ENCODE measurements at regions not wholly inside any gene's neighbourhood (a gene's known extent, or its start where the extent isn't known, plus 50 kb on each side); places are given as distances from the start of the nearest gene placed in this dataset.

DNA sequence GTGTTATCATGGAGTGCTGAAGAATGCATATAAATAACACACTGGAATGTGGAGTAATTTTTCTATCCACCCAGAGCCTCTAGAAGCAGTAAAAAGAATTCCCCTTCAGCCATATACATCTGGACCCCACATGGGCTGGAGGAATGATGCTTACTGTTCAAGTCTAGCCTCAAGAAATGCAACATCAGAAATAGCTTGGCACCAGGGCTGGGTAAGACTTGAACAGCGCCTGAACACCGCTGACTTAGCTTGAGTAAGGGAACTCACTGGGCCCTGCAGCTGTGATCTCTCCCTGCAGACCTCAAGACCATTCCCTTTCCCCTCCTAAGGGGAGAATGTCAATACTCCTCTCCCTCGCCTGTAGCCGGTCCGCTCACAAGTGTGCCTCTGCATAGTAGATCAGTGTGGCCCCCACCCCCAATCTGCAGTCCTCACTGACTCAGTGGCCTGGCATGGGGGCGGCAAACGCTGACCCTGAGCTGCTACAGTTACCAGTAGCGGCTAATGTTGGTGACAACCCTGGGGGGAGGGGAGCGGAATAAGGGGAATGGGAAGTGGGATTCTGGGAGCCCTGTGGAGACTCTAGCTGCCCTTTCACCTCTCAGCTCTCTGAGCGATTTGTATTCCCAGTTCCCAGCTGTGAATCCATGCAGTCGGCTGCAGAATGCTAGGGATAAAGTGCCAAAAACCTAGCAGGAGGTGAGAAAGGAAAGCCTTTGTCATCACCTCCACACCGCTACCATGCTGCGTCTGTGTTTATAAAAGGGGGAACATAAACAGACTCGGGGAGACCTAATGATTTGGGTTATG, 483.9 kb downstream of the DISC1 start:
- DNase-seq, result no peak

DNA sequence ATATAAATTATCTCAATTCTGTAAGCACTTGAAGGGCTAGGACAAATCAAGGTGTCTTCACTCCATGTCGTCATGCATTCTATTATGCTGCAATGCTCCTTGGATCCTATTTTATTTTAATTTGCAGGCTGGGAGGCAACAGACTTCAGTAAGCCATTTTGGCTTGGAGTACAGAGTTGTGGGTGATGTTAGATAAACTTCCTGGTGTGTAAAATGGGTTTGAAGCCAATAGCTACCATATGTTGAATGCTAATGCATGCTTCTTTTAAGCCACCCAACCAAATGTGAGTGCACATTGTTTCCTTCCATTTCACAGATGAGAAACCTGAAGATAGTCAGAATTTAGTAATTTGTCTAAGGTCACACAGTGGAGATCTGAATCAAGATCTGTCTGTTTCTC, 482.8 kb downstream of the DISC1 start:
- DNase-seq, result no peak

DNA sequence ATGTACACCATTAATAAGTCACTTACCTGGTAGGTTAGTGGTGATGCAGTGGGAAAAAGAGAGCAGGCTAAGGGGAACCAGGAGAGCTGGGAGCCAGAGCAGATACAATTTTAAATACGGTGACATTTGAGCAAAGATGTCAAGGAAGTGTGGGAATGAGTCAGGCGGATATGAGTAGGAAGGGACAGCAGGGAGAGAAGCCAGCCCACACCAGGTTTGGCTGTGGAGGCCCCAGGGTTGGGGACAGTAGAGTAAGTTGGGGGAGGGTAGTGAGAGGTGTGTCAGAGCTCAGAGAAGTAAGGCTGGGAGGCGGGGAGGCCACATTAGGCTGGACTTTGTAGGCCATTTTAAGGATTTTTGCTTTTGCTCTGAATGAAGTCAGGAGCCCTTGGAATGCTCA, 482.0 kb downstream of the DISC1 start:
- no peak for DNase-seq

DNA sequence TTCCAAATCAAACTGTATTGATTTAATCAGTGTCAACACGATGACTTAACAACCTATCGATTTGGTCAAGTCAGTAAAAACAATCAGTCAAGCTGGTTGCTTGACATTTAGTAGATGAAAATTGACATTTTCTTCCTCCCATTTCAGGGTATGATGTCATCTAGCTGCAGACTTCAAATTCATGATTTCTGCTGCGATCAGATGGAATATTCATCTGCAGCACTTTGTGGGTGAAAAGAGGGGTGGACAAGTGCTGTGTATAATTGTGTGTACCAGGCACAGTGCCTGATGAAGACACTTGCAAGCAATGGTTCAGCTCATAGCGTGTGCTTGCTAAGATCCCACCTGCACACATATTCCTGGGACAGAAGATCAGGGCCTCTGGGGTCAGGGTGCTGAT, 479.8 kb downstream of the DISC1 start:
- no peak for DNase-seq

DNA sequence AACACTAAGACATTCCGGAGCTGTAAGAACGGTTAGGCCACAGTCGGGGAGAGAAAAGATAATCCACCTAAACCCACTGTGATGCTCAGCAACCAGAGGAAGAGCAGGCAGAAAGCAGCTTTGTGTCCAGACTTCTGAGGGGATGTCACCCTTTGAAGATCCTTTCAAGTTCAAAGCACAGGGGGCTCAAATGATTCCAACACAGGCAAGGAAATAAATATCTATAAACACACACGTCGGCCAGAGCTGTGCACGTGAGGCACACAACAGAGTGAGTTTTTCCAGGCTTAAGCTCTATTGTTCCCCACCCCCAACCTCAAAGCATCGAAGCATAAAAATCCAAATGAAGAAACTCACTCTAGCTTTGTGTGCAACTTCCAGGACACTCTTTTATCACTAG, 479.0 kb downstream of the DISC1 start:
- no peak for DNase-seq

DNA sequence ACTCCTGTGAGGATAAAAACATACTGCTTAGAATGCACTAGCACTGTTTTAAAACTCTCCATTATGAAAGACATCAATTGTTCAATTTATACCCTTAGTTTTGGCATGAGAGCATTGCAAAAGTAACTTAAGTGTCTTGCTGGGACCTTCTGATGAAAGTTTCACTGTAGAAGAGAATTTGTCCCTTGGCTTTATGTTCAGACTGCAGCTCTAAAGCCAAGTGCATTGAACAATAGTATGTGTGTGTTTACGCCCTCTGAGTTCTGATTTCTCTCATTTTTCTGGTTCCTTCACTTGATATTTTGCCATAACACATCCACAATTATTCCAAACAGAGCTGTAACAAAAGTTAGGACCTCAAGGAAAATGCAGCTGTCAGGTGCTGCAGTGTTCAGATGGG, 474.6 kb downstream of the DISC1 start:
- DNase-seq, result no peak

DNA sequence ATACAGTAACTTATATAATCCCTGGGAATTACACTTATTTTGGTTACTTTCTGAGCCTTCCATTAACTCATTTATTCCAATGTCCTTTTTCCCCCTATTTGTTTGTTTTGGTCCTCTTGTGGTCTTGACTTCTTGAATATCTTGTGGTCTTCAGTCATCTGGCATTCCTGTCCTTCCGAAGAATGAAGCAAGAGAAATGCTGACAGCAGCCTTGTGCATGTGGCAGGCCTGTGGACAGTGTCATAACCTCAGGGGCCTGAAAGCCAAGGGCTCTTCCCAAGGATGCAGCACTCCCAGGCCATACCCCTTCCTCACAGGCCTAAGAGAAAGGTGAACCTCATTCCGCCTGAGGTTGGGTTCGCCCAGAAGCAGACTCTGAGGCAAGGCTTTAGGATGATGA, 470.2 kb downstream of the DISC1 start:
- no peak for DNase-seq
